GM18951 (cell line): ENCODE measurements at regions not wholly inside any gene's neighbourhood (a gene's known extent, or its start where the extent isn't known, plus 50 kb on each side); places are given as distances from the start of the nearest gene placed in this dataset.
"Not testable (repeated sequence)": the region's sequence is repeated elsewhere in the genome, so short reads cannot be mapped to it uniquely, and the experiment has no call there.

Experiments used
- POLR2A ChIP-seq: IDR thresholded peaks from 4 replicates; pipeline ENCODE4 v1.6.1; 2011; ENCODE audit warnings: mild to moderate bottlenecking; ENCODE audit not compliant: insufficient read length, insufficient read depth; ENCODE audit errors: extremely low read depth
- in situ Hi-C: fragments of 300-500 bp; cut with MboI; formaldehyde crosslinking; loops from one replicate; pipeline ENCODE4 v1.12.0; 2022; ENCODE audit warnings: low sequenced_read_pairs, mixed read lengths, inconsistent platforms; ENCODE audit not compliant: unreplicated experiment

DNA sequence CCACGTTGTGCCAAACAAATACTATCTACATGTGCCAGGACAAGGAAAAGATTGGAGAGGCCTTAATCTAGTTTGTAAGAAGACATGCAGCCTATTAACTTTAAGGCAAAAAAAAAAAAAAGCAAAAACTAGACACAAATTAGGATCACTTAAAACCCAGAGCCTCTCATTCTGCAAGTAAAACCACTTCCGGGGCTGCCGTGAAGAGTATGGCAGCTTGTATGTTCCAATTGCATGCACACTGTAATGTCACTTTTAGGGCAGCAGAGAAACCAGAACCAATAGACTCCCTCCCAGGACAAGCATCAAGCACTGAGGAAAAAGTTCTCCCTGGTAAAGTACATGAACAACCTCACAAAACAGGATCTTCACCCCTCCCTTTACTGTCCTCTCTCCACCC lies 70.6 kb downstream of the RSL24D1 start:
- TF ChIP-seq POLR2A = no peak
- in situ Hi-C loops = no loop called here

GRCh38 chr15:55124616-55125015 lies 72.1 kb downstream of the RSL24D1 start:
- in situ Hi-C loops = loop anchor here (25.0 kb wide), 1 partner anchor 1037 kb away; no protein-coding TSS in a partner anchor

GRCh38 chr15:55118344-55118870 lies 78.3 kb downstream of the RSL24D1 start:
- no peak for TF ChIP-seq POLR2A
- in situ Hi-C loops = loop anchor here (25.0 kb wide), 1 partner anchor 1031 kb away; no protein-coding TSS in a partner anchor

More at GRCh38 chr15:55124616-55125015, 72.1 kb downstream of the RSL24D1 start:
- no peak for TF ChIP-seq POLR2A

DNA sequence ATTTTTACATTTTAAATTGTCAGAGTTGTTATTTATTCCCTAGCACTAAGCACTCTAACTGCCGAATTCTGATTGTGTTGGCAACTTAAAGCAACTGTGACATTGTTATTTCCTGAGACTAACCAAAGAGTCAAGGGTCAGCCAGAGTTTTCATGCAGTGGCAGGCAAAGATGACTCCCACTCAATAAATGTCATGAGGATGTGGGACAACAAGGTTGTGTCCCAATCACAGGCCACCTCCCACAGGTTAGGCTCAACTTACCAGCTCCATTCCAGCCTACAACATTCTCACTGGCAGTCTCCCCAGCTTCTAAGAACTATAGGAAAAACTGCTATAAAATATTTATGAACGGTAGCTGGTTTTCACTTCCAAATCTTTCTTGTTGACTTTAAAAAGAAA lies 80.1 kb downstream of the RSL24D1 start:
- no peak for TF ChIP-seq POLR2A
- in situ Hi-C loops = loop anchor here (25.0 kb wide), 1 partner anchor 1029 kb away; no protein-coding TSS in a partner anchor

DNA sequence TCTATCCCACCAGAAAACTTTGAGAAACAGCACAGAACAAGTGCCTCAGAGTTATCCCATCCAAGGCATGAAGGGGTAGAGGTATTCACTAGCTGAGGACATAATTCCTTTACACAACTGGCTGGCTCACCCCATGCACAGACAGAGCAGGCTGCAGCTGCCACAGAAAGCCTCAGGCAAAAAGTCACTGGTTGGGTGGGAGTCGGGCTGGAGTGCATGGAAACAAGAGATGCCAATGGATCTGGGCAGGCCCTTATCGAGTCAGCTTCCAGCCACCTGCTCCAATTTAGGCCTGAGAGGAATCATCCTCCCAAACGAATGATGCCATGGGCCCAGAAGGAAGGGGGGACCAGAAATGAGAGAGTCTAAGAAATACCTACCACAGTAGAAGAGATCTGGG lies 83.0 kb downstream of the RSL24D1 start:
- no peak for TF ChIP-seq POLR2A
- in situ Hi-C loops = loop anchor here (25.0 kb wide), 1 partner anchor 1026 kb away; no protein-coding TSS in a partner anchor

GRCh38 chr15:55112706-55113105 lies 84.0 kb downstream of the RSL24D1 start:
- in situ Hi-C loops = loop anchor here (25.0 kb wide), 1 partner anchor 1025 kb away; no protein-coding TSS in a partner anchor
- TF ChIP-seq POLR2A = no peak

- TF ChIP-seq POLR2A = no peak
These were observed 86.3 kb downstream of the RSL24D1 start for GRCh38 chr15:55110446-55110845.

GRCh38 chr15:55108858-55109518 lies 87.8 kb downstream of the RSL24D1 start:
- TF ChIP-seq POLR2A = no peak
- in situ Hi-C loops = loop anchor here (25.0 kb wide), 1 partner anchor 1022 kb away; no protein-coding TSS in a partner anchor

More at GRCh38 chr15:55110446-55110845, 86.3 kb downstream of the RSL24D1 start:
- in situ Hi-C loops = loop anchor here (25.0 kb wide), 1 partner anchor 1023 kb away; no protein-coding TSS in a partner anchor

DNA sequence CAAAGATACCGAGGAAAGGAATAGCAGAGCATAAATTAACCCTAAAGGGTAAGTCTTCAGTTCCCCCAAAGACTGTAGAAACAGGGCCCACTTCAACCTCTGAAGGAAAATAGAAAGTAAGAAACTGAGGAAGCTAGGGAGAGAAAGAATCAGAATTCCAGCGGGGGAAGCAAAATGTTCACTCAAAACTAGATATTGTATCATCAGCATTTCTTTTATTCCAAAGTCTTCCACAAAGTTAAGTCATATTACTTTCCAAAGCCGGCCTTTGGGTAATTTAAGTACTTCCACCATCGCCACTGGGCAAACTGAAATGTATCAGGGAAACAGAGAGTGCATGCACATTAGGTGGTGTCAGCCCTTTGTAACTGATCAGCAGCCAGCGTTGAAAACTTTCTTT lies 88.3 kb downstream of the RSL24D1 start:
- in situ Hi-C loops = loop anchor here (25.0 kb wide), 1 partner anchor 1021 kb away; no protein-coding TSS in a partner anchor
- TF ChIP-seq POLR2A = no peak

DNA sequence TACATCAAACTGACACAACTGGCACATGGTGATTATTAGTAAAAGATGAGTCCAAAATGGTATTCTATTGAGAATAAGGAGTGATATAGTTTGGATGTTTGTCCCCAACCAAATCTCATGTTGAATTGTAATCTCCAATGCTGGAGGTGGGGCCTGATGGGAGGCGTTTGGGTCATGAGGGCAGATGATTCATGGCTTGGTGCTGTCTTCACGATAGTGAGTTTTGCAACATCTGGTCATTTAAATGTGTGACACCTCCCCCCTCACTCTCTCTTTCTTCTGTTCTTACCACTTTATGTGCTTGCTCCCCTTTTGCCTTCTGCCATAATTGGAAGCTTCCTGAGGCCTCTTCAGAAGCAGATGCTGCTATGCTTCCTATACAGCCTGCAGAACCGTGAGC lies 90.6 kb downstream of the RSL24D1 start:
- in situ Hi-C loops = loop anchor here (25.0 kb wide), 1 partner anchor 1019 kb away; no protein-coding TSS in a partner anchor
- no peak for TF ChIP-seq POLR2A

GRCh38 chr15:55094136-55094535 lies 102.6 kb downstream of the RSL24D1 start:
- in situ Hi-C loops = no loop called here
- no peak for TF ChIP-seq POLR2A

- no peak for TF ChIP-seq POLR2A
- in situ Hi-C loops = no loop called here
These were observed 108.5 kb downstream of the RSL24D1 start for GRCh38 chr15:55088207-55088606.

DNA sequence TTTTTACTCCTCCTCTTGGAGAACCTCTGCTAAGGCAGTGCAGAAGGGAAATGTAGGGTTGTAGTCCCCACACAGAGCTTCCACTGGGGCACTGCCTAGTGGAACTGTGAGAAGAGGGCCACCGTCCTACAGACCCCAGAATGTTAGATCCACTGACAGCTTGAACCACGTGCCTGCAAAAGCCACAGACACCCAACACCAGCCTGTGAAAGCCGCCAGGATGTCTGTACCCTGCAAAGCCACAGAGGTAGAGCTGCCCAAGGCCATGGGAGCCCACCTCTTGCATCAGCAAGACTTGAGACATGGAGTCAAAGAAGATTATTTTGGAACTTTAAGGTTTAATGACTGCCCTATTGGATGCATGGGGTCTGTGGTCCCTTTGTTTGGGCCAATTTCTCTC lies 112.1 kb downstream of the RSL24D1 start:
- in situ Hi-C loops = no loop called here
- TF ChIP-seq POLR2A = no peak

DNA sequence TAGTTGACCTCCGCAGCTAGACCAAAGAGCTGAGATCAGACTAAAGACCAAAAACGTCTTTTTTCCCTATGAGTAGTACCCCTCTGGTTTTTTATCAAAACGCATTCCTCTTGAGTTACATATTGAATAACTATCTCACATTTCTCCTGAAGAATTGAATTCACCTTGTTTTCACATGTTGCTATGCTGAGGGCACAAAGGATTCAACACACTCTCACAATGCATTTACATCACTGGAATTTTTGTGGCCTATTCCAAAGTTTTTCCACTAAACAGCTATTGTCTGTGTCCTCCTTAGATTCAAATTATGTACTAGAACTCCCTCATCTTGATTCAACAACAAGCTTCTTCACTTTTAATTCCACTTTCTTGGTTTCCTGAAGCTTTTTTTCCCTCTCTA lies 112.5 kb downstream of the RSL24D1 start:
- in situ Hi-C loops = no loop called here
- TF ChIP-seq POLR2A = no peak

DNA sequence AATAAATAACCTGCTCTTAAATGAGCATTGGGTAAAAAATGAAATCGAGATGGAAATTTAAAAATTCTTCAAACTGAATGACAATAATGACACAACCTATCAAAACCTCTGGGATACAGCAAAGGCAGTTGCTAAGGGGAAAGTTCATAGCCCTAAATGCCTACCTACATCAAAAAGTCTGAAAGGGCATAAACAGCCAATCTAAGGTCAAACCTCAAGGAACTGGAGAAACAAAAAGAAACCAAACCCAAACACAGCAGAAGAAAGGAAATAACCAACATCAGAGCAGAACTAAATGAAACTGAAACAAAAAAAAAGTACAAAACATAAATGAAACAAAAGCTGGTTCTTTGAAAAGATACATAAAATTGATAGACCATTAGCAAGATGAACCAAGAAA lies 119.7 kb downstream of the RSL24D1 start:
- in situ Hi-C loops = not testable (repeated sequence)
